Activated T-helper 17 cell treated with anti-CD3 and anti-CD28 coated beads, Interleukin-2, amount 50 U/mL, for 72 hours (primary cell): ENCODE measurements at regions not wholly inside any gene's neighbourhood (a gene's known extent, or its start where the extent isn't known, plus 50 kb on each side); places are given as distances from the start of the nearest gene placed in this dataset.

ENCODE experiments used
- ATAC-seq: fragments of 150-1000 bp; cut with Tn5 transposase; replicated peaks from 2 replicates; pipeline ENCODE4 v1.10.0; 2021; ENCODE audit warnings: mild to moderate bottlenecking, moderate library complexity
- H3K27ac Mint-ChIP-seq: one replicate; pipeline ENCODE4 v1.8.0; 2022; ENCODE audit warnings: mixed read lengths
- H3K27me3 Mint-ChIP-seq: one replicate; pipeline ENCODE4 v1.8.0; 2022; ENCODE audit warnings: mixed read lengths
- H3K36me3 Mint-ChIP-seq: one replicate; pipeline ENCODE4 v1.8.0; 2022; ENCODE audit warnings: low read depth, mild to moderate bottlenecking, mixed read lengths
- H3K4me1 Mint-ChIP-seq: one replicate; pipeline ENCODE4 v1.8.0; 2022; ENCODE audit warnings: mixed read lengths
- H3K4me3 Mint-ChIP-seq: one replicate; pipeline ENCODE4 v1.8.0; 2022; ENCODE audit warnings: mild to moderate bottlenecking, mixed read lengths
- H3K9me3 Mint-ChIP-seq: one replicate; pipeline ENCODE4 v1.8.0; 2022; ENCODE audit warnings: mixed read lengths

DNA sequence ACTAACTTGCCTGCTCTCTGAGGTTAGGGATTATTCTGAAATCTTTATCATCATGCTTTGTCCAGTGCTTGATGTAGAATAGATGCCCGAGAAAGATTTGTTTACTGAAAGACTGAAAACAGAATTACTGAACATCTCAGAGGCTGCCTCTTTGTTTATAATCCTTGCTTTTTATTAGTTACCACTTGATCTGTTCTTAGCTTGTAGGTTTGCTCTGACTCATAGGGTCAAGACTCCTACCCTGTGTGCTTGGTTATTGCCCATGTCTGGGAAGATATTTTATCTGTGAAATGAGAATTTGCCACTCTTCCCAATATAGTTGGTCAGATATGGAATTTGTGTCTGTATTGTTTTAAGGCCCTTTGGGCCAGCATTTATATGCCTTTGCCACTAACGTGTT lies 675.3 kb downstream of the DIAPH3 start:
- ATAC-seq: no peak
- peaks cover 10% of the 10 kb centered on the region for H3K27me3 Mint-ChIP-seq
- no peaks in the 10 kb centered on the region for H3K36me3 Mint-ChIP-seq
- H3K4me1 Mint-ChIP-seq: no peaks in the 10 kb centered on the region
- H3K4me3 Mint-ChIP-seq: no peak overlapping the region
- H3K27ac Mint-ChIP-seq: no peak overlapping the region
- H3K9me3 Mint-ChIP-seq: no peaks in the 10 kb centered on the region

DNA sequence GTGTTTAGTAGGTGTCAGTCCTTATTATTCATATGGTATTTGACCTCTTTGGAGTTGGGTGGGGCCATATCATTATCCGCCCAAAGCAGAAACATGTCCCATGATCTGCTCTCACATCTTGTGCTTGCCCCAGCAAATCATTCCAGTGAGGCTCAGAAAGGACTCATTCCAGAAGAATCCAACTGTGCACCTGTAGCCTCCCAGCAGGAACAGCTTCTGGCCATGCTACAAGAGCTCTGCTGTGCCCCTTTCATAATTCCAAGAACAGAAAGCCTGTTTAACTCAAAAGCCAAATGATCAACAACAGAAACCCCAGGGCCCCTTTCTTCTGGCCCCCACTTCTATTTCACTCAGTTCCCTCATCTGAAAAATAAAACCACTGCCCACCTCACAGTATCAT lies 673.1 kb downstream of the DIAPH3 start:
- H3K4me3 Mint-ChIP-seq: no peak overlapping the region
- no peaks in the 10 kb centered on the region for H3K4me1 Mint-ChIP-seq
- no peaks in the 10 kb centered on the region for H3K36me3 Mint-ChIP-seq
- H3K9me3 Mint-ChIP-seq: no peaks in the 10 kb centered on the region
- H3K27me3 Mint-ChIP-seq: peaks cover 10% of the 10 kb centered on the region
- no peak overlapping the region for H3K27ac Mint-ChIP-seq
- ATAC-seq: no peak

DNA sequence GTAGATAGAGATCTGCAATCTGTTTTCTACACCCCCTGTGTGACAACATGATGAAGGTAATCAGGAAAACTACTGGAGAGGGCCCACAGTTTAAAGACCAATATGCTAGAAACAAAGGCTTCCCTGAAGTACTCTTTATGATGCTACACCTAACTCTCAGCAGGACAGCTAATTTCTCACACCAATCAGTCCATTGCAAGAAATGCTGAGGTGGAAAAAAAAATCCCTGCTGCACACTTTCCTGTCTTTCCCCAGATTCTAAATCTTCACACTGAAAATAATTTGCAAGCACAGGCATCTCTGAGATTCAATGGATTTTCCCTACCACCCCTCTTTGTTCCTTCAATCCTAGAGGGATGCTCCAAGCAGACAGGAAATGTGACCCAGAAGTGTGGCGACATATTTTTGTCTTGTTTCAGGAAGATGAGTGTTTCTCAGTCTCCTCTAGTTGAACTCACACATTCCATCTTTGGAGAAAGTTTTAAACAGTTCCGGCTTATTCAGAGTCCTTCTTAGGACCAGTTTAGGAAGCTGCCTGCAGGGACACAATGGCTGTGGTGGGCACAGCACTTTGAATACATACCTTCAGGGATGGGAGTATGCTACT lies 671.6 kb downstream of the DIAPH3 start:
- Mint-ChIP-seq H3K4me3 (no peak overlapping the region), H3K27ac (no peak overlapping the region), H3K27me3 (peaks cover 8% of the 10 kb centered on the region), H3K9me3 (no peaks in the 10 kb centered on the region), H3K36me3 (no peaks in the 10 kb centered on the region), H3K4me1 (no peaks in the 10 kb centered on the region)
- no peak for ATAC-seq

DNA sequence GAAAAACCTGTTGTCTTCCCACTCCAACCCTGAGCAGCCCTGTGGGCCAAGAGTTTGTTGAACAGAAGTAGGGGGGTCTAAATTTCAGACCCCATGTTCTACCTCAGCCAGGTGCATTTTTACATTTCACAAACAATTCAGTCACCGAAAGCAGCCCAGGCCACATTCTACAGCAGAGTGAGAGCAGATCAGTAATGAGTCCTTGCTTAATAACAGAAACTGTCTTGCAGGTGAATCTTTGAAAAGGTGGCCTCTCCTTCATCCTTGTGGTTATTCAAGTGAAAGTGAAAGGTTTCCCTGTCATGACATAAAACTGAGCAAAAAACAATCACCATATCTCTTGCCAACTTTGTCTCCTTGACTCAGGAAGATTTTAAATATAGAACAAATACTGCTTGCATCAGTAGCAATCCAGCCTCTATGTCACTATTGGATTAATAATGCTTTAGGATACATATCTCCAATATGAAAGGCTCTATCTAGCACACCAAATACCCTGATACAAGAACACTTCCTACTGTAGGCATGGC lies 670.2 kb downstream of the DIAPH3 start:
- ATAC-seq: no peak
- H3K27ac Mint-ChIP-seq: no peak overlapping the region
- no peaks in the 10 kb centered on the region for H3K4me1 Mint-ChIP-seq
- no peaks in the 10 kb centered on the region for H3K36me3 Mint-ChIP-seq
- no peak overlapping the region for H3K4me3 Mint-ChIP-seq
- H3K27me3 Mint-ChIP-seq: peaks cover 2% of the 10 kb centered on the region
- H3K9me3 Mint-ChIP-seq: no peaks in the 10 kb centered on the region

DNA sequence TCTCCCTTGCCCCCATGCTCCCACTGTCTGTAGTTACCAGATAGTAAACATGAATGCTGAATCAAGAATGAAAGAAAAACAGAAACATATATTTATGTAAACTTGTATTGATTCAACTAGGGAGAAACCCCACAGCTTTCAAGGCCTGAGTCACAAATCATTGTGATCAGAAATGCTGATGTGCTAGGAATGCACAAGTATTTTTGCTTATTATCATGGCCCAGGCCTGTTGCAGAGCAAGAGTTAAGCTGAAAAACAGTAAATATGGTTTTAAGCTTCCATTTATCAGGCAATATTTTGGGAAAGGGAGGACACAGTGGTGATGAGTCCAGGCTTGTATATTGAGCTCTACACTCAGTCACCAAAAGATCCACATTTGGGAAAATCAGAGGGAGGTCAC lies 669.6 kb downstream of the DIAPH3 start:
- Mint-ChIP-seq H3K27me3 (no peaks in the 10 kb centered on the region), H3K9me3 (no peaks in the 10 kb centered on the region), H3K27ac (no peak overlapping the region), H3K36me3 (no peaks in the 10 kb centered on the region), H3K4me3 (no peak overlapping the region), H3K4me1 (no peaks in the 10 kb centered on the region)
- no peak for ATAC-seq

DNA sequence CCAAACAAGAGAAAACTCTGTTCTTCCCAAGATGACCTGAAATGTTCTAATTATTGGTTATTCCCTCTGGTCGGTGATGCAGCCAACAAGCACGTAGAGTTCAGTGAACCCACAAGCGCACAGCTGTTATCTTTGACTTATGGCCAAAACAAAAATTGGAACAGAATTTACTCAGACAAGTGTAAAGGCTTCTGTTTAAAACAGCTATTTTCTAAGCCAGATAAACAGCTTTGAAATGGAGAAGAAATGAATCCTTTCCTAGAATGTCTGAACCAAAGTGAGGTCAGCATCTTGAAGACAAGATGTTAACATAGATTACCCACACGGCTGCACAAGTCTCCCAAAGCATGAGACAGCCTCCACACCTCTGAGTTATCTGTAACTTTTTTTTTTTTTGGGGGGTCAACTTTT lies 669.2 kb downstream of the DIAPH3 start:
- H3K36me3 Mint-ChIP-seq: no peaks in the 10 kb centered on the region
- ATAC-seq: no peak
- no peaks in the 10 kb centered on the region for H3K9me3 Mint-ChIP-seq
- no peaks in the 10 kb centered on the region for H3K4me1 Mint-ChIP-seq
- H3K27ac Mint-ChIP-seq: no peak overlapping the region
- no peaks in the 10 kb centered on the region for H3K27me3 Mint-ChIP-seq
- no peak overlapping the region for H3K4me3 Mint-ChIP-seq

DNA sequence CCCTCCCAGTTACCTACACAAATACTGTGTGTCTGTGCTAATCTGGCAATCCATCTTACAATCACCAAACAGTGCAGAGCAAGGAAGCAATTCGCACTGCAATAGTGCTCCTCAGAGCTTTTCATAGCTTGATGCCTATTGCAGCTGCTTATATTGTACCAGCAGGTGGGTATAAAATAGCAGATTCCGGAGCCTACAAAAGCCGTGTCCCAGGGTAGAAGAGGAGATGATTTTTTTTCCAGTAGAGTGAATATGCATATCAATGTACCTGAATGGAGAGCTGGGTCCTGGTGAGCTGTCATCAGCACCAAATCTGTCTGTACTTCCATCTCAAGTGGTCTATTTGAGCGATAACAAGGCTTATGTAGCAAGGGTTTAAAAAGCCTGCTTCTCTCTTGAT lies 668.4 kb downstream of the DIAPH3 start:
- Mint-ChIP-seq H3K27ac (no peak overlapping the region), H3K27me3 (no peaks in the 10 kb centered on the region), H3K36me3 (no peaks in the 10 kb centered on the region), H3K9me3 (no peaks in the 10 kb centered on the region), H3K4me1 (no peaks in the 10 kb centered on the region), H3K4me3 (no peak overlapping the region)
- no peak for ATAC-seq

DNA sequence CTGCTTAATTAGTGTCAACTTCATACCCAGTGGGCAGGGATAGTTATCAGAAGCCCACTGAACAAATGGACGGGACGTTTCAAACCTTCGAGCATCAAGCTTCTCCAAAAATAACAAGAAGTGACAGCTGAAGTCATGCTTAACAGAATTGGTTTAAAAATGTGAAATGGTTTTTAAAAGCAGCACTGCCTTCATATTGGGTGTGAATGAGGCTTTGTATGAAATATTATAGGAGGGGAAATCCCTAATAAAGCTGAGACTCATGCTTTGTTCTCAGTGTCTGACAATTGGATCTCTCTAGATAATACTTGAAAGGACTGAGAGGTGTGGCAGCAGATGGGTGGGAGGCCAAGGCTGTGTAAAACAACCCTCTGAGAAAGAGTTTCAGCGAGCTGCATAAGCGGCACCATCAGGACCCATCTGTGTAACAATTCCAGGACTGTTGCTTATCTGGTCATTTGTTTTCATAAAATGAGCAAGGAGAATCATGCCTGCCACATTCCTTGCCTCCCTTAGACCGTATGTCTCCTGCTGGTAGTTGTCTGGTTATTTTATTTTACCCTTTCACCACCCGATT lies 667.7 kb downstream of the DIAPH3 start:
- no peak overlapping the region for H3K4me3 Mint-ChIP-seq

DNA sequence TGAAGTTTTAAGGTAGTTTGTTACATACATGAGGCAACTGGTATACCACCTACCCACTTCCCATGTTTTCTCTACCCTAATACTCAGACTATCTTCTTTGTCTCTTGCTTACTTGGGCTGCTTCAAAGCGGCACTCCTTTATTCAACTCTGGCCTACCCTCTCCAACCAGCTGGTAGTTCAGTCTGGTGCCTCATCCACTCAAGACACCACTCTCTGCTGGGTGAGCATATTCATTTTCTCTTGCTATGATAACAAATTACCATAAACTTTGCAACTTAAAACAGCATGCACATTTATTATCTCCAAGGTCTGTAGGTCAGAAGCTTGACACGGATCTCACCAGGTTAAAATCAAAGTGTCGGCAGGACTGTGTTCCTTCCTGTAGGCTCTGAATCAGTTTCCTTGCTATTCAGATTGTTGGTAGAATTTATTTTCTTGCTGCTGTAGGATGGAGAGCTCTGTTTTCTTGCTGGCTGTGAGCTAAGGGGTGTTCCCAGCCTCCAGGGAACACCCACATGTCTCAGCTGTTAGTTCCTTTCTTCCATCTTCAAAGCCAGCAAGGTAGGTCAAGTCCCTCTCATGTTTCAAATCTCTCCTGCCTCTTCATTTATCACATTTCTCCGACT lies 666.0 kb downstream of the DIAPH3 start:
- no peak overlapping the region for H3K27ac Mint-ChIP-seq
- H3K4me1 Mint-ChIP-seq: no peaks in the 10 kb centered on the region
- H3K27me3 Mint-ChIP-seq: no peaks in the 10 kb centered on the region
- H3K4me3 Mint-ChIP-seq: no peak overlapping the region
- ATAC-seq: no peak
- no peaks in the 10 kb centered on the region for H3K9me3 Mint-ChIP-seq
- H3K36me3 Mint-ChIP-seq: no peaks in the 10 kb centered on the region

More for the DNA sequence above, 667.7 kb downstream of the DIAPH3 start:
- Mint-ChIP-seq H3K27ac (no peak overlapping the region), H3K27me3 (no peaks in the 10 kb centered on the region), H3K4me1 (no peaks in the 10 kb centered on the region), H3K36me3 (no peaks in the 10 kb centered on the region), H3K9me3 (no peaks in the 10 kb centered on the region)
- ATAC-seq: no peak

DNA sequence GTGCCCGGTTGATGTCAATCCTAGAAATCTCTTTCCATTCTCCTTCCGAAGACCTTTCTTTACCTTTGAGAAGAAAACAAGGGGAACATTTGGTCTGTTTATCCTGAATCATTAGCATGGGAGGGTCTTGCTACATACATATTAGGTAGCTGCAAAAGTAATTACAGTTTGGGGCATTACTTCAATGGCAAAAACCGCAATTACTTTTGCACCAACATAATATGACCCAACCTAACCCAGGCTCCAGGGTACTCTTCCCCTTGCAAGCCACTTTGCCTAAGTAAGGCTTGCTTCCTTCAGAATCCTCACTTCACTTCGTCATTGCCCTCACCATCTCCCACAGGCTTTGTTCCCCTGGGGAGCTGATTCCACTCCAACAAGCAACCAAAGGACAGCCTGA lies 662.7 kb downstream of the DIAPH3 start:
- Mint-ChIP-seq H3K27ac (no peak overlapping the region), H3K9me3 (no peaks in the 10 kb centered on the region), H3K4me1 (no peaks in the 10 kb centered on the region), H3K27me3 (peaks cover 7% of the 10 kb centered on the region), H3K36me3 (no peaks in the 10 kb centered on the region), H3K4me3 (no peak overlapping the region)
- no peak for ATAC-seq

DNA sequence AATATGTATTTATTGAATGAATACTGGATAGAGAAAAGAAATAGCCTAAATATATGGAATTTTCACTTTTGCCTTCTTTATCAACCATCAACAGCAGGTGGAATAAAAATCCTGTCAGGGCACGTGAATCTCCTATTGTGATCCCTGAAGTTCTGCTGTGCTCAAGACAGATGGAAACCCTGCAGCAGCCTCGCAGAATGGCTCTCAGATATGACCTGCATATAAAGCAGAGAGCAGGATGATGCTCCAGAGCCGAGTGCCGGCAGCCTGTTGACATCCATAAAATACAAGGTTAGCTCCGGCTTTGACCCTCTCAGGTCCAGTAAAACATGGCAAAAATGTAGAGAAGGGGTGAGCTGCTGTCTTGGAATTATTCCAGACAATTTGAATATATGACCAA lies 659.3 kb downstream of the DIAPH3 start:
- no peaks in the 10 kb centered on the region for H3K4me1 Mint-ChIP-seq
- H3K4me3 Mint-ChIP-seq: no peak overlapping the region
- no peaks in the 10 kb centered on the region for H3K36me3 Mint-ChIP-seq
- H3K9me3 Mint-ChIP-seq: no peaks in the 10 kb centered on the region
- peaks cover 7% of the 10 kb centered on the region for H3K27me3 Mint-ChIP-seq
- ATAC-seq: no peak
- H3K27ac Mint-ChIP-seq: no peak overlapping the region

DNA sequence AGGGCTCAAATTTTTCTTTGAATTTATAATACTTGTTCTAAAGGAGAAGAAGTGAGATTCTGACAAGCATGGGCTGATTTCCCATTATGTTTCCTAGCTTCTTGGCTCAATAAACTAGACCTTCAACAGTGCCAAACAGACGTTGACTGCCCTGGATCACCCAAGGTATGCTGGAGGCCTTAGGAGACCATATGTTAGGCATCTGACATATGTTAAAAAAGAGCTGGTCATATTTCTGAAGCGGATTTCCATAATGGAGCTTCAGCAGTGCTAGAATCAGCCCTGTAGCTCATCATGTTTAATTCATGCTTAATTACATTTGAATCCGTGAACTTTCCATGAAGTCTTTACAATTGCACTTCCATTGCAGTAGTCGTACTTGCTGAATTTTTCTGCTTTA lies 653.3 kb downstream of the DIAPH3 start:
- Mint-ChIP-seq H3K4me1 (no peaks in the 10 kb centered on the region), H3K27ac (no peak overlapping the region), H3K9me3 (no peaks in the 10 kb centered on the region), H3K4me3 (no peak overlapping the region), H3K36me3 (no peaks in the 10 kb centered on the region), H3K27me3 (no peaks in the 10 kb centered on the region)
- no peak for ATAC-seq

DNA sequence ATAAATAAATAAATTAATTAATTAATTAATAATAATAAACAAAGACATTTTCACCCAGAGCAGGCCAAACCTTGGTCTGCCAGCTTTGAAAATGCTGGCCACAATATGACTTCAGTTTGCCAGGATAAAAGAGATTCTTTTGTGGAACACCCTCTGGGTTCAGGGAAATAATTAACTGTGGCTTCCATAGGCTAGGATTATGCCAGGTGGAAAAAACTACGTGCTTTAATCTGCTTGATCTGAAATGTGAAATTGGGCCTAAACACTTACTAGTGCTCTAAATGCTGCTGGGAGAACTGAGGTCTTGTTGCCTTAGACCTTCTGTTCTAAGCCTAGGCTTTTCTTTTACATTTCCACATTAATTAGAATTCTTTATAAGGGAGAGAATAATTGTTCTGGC lies 650.0 kb downstream of the DIAPH3 start:
- Mint-ChIP-seq H3K9me3 (no peaks in the 10 kb centered on the region), H3K36me3 (no peaks in the 10 kb centered on the region), H3K27me3 (no peaks in the 10 kb centered on the region), H3K27ac (no peak overlapping the region), H3K4me3 (no peak overlapping the region), H3K4me1 (no peaks in the 10 kb centered on the region)
- ATAC-seq: no peak

DNA sequence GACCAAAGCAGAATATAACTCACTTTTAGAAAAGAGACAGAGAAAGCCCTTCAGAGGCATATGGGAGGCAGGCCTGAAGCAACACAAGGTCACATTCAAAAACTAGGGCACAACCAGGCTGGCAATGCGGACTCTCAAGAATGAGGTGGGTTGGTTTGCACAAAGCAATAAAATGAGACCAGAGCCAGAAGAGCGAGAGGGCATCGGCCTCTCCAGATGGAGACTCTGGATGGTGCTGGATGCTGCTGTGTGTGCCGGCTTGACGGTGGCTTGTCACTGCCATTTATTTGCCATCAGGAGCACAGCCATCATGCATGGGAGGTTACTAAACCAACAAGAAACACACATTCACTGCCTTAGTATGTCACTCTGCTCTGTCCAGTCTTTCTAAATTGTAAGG lies 649.4 kb downstream of the DIAPH3 start:
- no peak for ATAC-seq
- H3K27me3 Mint-ChIP-seq: no peaks in the 10 kb centered on the region
- no peaks in the 10 kb centered on the region for H3K9me3 Mint-ChIP-seq
- no peaks in the 10 kb centered on the region for H3K4me1 Mint-ChIP-seq
- no peak overlapping the region for H3K4me3 Mint-ChIP-seq
- H3K36me3 Mint-ChIP-seq: no peaks in the 10 kb centered on the region
- no peak overlapping the region for H3K27ac Mint-ChIP-seq

DNA sequence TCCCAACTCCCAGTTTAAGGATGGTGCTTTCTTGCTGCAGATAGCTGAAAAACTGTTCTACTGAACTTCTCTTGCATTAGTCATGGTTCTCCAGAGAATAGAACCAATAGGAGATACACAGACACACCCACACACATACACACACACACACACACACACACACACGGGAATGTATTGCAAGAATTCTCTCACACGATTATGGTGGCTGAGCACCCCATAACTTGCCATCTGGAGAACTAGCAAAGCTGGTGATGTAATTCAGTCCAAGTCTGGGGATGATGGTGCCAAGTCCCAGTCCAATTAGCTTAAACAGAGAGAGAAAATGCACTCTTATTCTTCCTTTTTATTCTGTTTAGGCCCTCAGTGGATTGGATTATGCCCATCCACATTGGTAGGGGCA lies 643.9 kb downstream of the DIAPH3 start:
- no peak for ATAC-seq
- Mint-ChIP-seq H3K27ac (no peak overlapping the region), H3K4me3 (no peak overlapping the region), H3K4me1 (no peaks in the 10 kb centered on the region), H3K27me3 (no peaks in the 10 kb centered on the region), H3K36me3 (no peaks in the 10 kb centered on the region), H3K9me3 (no peaks in the 10 kb centered on the region)
